GM21619 (cell line): ENCODE measurements at regions not wholly inside any gene's neighbourhood (a gene's known extent, or its start where the extent isn't known, plus 50 kb on each side); places are given as distances from the start of the nearest gene placed in this dataset.
A peak's percentile ranks its signal among the peaks of the same experiment; 100 is the strongest.
"Not testable (repeated sequence)": the region's sequence is repeated elsewhere in the genome, so short reads cannot be mapped to it uniquely, and the experiment has no call there.

Experiments
- ATAC-seq: cut with Tn5 transposase; IDR thresholded peaks from one replicate; pipeline ENCODE4 v1.9.1; 2021; ENCODE audit not compliant: unreplicated experiment

DNA sequence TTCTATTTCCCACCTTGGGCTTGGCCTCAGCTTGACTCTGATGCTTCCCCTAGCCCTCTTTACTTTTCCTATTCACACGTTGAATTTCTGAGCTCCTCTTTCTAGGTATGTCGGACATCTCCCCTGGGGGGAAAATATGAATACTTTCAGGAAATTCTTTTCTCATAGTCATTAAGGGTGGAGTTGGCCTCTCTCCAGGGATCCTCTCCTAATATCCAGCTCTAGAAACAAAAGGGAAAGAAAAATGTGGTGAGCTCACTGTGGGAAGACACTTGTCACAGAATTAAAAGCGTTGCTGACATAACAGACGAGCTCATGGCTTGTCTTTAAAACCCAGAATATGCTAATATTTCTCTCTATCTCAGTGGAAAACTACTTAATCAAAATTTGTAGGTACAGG, 132.7 kb upstream of the MEX3C start:
- ATAC-seq = no peak

DNA sequence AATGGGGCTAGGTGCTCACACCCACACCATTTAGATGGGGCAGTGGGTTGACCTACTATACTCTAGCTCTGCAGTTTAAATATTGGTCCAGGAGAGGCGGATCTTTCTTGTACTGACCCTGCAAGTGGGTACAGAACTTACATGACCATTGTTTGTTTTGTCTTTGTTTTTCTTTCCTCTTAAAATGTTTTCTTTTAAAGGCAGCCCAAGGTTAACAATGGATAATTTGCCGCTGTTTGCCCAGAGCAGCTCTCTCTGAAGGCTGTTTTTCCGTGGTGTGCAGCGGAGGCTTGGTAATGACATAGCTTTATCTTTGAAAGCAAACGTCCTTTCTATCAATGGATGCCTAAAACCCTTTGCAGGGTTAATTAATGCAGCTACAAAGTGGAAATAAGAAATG, 133.3 kb upstream of the MEX3C start:
- ATAC-seq = no peak

DNA sequence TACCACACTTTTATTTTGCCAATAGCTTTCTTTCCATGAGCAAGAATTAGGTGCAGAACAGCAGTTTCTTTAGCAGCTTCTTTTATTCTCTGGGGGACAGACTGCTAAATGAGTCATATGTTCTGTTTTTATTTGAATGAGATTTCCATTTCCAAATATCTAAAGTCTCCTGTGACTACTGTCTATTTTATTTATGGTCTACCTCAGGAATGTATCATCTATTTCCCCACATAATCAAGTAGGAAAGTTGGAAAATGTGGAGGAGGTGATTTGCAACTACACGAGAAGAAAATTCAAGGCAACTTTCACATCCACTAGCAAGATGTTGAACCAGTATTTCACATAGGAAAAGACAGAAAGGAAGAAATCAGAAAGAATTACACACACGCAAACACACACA, 139.9 kb upstream of the MEX3C start:
- no peak for ATAC-seq

DNA sequence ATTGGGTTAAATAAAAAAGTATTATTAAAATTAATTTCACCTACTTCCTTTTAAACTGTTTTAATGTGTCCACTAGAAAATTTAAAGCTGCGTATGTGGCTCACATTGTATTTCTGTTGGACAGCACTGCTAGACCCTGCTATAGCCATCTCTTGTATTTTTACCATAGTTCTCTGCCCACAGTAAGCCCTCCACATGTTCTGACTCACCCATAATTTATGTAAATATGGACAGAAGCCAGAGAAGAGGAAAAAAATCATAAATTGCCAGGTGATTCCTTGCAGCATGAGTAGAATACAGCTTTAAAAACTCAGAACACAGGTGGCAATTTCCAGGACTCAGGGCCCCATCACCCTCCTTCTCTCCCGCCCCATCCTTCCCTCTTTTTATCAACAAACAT, 142.4 kb upstream of the MEX3C start:
- no peak for ATAC-seq

DNA sequence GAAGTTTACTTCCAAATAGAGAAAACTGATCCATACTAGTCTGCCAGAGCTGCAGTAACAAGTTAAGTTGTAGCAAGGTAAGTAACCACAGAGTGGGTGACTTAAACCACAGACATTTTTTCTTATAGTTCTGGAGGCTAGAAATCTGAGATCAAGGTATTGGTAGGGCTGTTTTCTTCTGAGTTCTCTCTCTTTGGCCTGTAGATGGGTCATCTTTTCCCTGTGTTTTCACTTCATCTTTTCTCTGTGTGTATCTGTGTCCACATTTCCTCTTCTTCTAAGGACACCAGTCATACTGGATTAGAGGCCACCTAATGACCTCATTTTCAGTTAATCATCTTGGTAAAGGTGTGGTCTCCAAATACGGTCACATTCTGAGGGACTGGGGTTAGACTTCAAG, 142.9 kb upstream of the MEX3C start:
- ATAC-seq = no peak

DNA sequence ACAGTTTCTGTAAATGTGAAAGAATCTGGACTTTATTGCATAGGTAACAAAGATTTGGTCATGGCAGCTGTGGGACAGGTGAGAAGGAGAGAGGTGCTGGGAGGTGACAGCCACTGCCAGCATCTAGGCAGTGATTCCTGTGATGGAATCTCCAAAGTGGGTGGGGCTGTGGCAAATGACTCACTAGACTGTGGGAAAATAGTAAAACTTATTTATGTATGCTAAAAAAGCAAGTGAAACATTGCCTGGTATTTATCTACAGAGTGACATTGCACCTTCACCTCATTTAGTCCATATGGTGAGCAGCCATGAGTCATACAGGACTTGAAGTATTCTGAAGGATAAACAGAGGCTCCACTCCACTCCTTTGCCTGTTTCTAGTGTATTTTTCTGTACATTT, 145.3 kb upstream of the MEX3C start:
- no peak for ATAC-seq

DNA sequence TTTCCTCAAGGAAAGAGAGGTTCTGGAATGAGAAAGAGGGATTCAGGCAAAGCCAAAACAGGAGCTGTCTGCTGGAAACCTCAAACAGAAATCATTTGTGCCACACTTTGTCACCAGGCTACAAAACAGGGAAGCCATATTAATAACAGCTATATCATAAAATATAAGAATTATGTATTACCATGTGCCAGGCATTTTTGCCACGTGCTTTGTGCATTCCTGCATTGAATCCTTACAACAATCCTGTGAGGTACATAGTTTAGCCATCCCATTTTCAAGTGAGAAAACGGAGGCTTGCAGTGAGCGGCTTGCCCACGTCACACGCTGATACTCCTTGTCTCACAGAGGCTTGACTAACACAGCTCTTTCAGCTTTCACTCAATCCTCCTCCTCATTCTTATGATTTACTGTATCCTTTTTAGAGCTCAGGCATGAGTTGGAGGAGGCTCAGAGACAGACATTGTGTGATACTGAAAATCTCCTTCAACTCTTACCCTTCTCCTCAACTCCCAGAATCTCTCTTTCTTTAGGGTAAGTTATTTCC, 148.4 kb upstream of the MEX3C start:
- no peak for ATAC-seq

DNA sequence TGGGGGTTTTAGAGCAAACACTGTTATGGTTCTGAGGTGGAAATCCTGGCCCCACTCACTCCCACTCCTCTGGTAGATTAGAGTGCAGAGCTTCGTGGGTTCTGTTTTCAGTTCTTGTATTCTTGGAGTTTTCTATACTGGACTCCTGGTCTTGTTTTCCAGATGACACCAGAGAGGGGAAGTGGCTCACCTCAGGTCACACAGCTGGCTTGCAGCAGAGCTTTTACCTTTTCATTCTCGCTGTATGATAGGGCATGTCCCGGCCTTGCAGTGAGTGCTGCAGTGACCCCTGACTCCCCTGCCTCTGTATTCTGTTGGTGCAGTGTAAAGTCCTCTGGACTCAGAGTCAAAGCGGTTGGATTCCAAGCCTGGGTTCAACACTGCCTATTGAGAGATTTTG, 148.9 kb upstream of the MEX3C start:
- ATAC-seq = no peak

DNA sequence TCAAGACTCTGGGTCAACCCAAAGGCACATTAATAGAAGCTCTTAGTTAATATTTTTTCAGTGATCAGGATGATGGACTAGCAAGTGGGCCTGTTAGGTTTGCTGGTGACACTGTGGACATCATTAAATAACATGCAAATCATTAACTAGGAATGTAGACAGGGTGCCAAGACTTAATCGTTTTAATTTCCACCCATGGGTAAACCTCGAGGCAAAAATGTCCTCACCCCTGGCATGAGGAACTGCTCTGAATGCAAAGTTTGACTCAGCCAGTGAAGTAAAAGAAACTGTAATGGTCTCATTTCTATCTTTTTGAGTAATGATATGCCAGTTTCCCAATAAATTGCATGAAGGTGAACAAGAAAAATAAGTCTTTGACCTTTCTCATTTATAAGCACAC, 152.6 kb upstream of the MEX3C start:
- ATAC-seq = no peak

DNA sequence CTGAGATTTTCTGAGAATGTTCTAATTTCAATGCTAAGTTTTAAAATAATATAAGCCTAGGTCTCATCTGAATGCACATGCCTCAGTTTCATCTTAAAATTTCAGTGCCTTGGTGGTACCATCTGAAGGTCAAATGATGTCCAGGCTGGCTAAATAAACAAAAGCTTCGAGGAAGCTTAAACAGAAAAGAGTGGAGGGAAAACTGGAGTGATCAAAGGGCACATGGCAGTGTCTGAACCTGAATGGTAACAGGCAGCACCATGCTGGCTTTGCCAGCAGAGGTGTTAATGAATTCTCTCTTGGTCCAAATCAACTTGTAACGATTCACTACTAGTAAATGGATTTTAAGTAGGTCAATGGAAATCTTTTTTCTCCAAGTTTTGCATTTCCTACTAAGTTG, 158.4 kb upstream of the MEX3C start:
- ATAC-seq = no peak

DNA sequence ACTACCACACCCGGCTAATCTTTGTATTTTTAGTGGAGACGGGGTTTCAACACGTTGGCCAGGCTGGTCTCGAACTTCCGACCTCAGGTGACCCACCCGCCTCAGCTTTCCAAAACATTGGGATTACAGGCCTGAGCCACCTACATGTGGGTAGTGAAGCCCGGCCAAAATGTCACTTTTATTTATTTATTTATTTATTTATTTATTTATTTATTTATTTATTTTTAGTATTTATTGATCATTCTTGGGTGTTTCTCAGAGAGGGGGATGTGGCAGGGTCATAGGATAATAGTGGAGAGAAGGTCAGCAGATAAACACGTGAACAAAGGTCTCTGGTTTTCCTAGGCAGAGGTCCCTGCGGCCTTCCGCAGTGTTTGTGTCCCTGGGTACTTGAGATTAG, 162.8 kb upstream of the MEX3C start:
- not testable (repeated sequence) for ATAC-seq

DNA sequence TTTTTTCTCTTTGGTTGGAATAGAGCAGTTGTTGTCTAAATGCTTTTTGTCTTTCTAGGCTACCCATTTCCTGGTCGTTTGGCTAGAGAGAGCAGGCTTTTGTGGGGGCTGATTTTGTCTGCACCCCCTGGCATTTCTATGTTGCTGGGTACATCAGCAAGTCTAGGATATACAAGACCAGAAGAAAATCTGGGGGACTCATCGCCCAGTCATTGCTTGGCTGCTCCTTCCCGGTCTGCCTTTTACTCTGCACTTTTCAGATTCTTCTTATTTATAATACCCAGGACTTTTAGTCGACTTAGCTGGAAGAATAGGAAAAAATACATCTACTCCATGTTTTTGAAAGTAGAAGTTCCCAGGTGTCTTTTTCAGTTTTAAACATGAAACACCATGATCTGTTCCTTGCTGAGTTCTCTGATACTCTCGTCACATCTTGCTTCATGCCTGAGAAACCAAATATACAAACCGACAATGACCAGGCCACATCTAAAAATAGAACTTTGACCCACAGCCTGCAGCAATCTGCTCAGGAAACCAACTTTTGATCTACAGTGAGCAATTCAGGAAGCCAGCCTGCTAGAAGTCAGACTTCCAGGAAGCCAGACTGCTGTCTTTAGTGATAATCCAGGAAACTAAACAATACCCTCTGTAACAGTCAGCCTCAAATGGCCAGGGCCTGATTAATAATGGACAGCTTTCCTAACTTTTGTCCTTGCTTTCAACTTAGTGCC, 163.8 kb upstream of the MEX3C start:
- ATAC-seq = peak; percentile 81

DNA sequence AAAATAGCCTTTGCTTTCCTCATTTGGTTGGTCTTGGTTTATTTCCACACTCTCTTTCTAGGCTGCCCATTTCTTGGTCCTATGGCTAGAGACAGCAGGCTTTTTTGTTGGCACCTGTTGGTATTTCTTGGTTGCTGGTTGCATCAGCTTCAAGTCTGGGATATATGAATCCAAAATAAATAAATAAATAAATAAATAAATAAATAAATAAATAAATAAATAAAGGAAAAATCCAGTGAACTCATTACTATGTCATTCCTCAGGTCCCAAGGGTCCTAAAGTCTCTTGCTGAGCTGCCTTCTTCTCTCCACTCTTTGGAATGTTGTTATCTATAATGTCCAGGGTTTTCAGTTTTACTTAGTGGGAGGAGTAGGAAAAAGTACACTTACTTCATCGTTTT, 165.9 kb upstream of the MEX3C start:
- no peak for ATAC-seq

DNA sequence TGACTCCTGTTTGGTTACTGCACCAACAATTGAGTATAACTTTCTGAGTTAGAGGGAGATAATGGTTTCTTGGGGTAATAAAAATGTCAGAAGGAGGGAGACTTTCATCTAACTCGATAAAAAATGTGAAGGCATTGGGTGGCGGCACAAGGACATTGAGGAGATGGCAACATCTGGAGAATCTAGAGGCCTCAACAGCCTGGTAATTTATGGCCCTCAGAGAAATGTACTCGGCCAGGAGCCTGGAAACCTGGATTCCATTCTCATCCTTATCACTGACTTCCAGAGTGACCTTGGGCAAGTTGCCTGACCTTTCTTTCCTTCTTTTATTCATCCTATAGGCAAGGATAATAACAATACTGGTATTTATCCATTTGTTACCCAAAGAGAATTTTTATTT, 173.5 kb upstream of the MEX3C start:
- ATAC-seq = no peak

DNA sequence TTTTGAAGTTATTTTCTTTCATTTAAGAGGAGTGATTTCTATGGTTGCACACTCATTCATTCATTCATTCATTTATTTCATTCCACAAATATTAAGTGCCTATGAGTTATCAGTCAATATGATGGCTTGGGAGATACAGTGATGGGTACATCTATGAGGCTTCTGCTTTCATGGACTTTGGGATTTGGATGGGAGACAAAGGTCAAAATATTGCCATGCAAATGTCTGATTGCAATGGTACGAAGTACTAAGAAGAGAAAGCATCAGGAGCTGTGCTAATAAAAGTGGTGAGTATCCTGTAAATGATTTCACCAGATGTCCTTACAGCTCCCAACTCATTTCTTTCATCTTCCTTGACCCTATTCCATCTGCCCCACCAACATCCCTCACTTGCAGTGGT, 174.4 kb upstream of the MEX3C start:
- ATAC-seq = no peak

DNA sequence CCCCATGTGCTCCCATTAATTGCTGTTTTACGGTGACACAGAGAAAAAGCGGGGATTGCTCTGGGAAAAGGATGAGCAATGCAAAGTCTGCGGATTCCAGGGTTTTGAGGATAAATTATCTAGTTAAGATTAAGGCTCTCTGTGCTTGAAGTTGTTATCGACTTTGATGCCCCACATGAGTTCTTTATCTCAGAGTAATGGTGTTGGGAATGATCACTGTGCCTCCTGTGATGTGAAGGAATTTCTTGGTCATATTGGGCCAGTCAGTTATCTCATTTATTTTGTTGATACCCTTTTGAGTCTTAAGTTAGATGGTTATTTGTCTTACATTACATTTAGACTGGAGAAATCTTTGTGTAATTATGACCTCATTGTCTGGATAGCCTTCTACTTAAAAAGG, 184.6 kb upstream of the MEX3C start:
- ATAC-seq = no peak

DNA sequence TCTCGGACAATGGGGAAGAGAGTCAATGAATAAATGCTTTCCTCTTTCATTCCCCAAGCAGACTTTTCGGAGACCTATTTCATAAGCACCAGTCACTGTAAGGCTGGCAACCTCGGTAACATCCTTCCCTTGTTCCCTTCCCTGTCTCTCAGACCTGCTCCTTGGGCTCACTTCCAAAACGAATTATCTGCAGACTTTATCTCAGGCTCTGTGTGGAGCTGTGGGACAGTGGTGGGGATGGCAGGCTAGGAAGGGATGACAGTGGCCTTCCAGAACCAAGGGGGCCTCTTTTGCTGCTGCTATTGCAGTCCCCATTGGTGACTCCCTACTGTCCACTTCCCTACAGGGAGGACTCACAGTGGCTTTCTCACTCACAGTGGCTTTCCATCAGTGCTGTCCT, 185.6 kb upstream of the MEX3C start:
- ATAC-seq = no peak

DNA sequence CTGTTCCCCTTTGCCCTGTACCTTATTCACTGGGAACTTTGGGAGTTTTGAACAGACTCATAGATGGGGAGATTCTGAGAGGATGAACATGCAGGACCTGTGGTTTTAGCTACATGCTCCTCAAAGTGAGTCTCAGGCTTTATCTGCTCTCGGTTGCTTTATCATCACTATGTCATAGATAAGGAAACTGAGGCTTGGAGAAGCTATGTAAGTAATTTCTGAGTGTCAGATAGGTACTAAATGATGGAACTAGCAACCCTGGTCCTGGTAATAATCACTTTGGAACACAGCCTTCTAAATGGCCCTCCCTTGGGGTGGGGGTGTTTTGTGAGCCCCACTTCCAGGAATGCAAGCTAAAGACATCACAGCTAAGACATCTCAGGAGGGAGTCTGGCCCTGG, 186.2 kb upstream of the MEX3C start:
- no peak for ATAC-seq

DNA sequence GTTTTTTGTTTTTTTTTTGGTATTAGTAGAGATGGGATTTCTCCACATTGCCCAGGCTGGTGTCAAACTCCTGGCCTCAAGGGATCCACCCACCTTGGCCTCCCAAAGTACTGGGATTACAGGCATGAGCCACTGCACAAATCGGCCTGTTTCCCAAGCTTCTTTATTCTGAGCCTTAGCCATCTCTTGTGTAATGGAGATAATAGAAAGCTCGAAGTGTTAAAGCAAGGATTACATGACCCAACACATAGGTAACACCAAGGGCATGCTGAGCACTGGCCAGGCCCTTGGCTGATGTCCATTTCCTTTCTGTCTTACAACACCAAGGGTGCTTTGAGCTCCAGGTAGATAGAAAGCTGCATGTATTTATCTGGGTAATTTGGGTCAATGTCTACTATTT, 187.8 kb upstream of the MEX3C start:
- no peak for ATAC-seq

DNA sequence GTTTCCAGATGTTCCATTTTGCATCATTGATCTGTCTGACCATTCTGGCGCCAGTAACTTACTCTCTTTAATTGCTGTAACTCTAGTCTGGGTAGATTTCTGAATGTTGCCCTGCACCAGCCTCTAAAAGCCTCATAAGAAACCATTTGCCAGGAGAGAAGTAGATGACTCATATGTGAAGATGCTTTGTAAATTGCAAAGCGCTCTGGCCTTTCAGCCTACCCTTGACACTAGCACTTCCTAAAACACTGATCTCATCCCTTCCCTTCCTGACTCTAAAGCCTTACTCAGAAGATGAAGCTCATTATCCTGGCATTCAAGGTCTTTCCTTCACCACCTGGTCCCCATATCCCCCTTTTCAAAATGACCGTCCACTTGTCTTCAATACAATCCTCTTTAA, 193.2 kb upstream of the MEX3C start:
- no peak for ATAC-seq

DNA sequence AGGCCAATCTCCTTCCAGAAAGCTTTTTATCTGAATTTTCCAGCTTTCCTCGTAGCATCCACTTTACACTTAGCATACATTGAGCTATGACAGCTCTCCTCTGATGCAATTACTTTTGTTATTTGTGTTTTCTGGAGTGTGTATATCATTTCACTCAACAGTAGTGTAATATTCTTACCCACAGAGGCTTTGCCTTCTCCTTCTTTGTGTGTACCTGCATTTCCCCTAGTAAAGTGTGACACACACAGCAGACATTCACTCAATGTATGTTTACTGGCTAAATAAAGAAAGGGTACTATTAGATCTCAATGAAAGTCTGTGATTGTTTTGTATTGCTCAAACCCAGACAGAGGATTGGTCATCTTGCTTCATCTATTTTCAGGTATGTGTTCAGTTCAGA, 193.7 kb upstream of the MEX3C start:
- no peak for ATAC-seq

DNA sequence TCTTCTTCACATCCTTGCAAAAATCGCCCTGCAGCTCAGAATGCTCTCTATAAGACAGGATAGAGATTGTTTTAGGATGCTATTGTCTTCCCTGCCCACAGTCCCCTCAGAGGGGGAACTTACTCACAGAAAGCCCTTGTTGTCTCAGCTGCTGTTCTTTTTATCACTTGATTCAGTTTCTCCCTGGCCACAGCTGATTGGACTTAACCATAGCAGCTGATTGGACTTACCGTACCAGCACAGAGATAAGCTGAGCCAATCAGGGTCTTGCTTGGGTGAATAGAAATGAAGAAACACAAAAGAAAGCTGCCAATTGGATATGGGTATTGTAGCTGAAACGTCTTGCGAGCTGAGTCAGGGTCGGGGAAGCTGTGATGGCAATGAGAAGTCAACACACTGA, 194.2 kb upstream of the MEX3C start:
- no peak for ATAC-seq

DNA sequence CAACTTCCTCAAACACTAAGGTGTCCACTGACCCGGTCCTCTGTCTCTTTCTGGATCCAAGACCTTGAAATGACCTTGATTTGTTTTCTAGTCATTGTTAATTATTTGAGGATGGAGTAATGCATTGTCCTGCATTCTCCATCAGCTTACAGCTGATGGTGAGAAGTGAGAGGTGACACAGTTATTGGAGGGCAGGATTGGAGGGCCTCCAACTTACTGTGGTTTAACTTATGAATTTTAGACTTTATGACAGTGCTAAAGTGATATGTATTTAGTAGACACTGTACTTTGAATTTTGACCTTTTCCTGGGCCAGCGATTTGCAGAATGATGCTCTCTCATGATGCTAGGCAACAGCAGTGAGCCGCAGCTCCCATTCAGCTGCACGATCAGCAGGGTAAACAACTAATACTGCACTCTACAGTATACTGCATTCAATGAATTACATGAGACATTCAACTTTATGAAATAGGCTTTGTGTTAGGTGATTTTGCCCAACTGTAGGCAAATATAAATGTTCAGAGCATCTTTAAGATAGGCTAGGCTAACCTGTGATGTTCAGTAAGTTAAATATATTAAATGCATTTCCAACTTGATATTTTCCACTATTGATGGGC, 200.0 kb upstream of the MEX3C start:
- ATAC-seq = no peak
